SK-N-MC (cell line): ENCODE measurements at regions not wholly inside any gene's neighbourhood (a gene's known extent, or its start where the extent isn't known, plus 50 kb on each side); places are given as distances from the start of the nearest gene placed in this dataset.

ENCODE experiments used
- EZH2 ChIP-seq: fragments of 200-600 bp; sonication (generic); IDR thresholded peaks from one replicate; pipeline ENCODE4 v1.6.1; 2017; ENCODE audit warnings: antibody characterized with exemption
- FOXP2 ChIP-seq: optimal IDR thresholded peaks from 2 replicates; pipeline ENCODE3; 2011; ENCODE audit warnings: mild to moderate bottlenecking, moderate library complexity; ENCODE audit not compliant: insufficient read depth; ENCODE audit errors: extremely low read length, control extremely low read depth
- POLR2AphosphoS5 ChIP-seq: IDR thresholded peaks from 2 replicates; pipeline ENCODE4 v1.6.1; 2012; ENCODE audit warnings: mild to moderate bottlenecking, low read depth, low read length, borderline replicate concordance

- TF ChIP-seq EZH2 (no peak), POLR2AphosphoS5 (no peak), FOXP2 (no peak)
Measured at GRCh38 chr12:67853204-67853603, 136.0 kb upstream of the IFNG-AS1 start.
